Femur (tissue), 1 donor: ENCODE measurements at regions not wholly inside any gene's neighbourhood (a gene's known extent, or its start where the extent isn't known, plus 50 kb on each side); places are given as distances from the start of the nearest gene placed in this dataset.
"Not testable (repeated sequence)": the region's sequence is repeated elsewhere in the genome, so short reads cannot be mapped to it uniquely, and the experiment has no call there.

Experiments used
- DNase-seq: peaks from one replicate; pipeline ENCODE4 v3.0.0-alpha.2; 2017

DNA sequence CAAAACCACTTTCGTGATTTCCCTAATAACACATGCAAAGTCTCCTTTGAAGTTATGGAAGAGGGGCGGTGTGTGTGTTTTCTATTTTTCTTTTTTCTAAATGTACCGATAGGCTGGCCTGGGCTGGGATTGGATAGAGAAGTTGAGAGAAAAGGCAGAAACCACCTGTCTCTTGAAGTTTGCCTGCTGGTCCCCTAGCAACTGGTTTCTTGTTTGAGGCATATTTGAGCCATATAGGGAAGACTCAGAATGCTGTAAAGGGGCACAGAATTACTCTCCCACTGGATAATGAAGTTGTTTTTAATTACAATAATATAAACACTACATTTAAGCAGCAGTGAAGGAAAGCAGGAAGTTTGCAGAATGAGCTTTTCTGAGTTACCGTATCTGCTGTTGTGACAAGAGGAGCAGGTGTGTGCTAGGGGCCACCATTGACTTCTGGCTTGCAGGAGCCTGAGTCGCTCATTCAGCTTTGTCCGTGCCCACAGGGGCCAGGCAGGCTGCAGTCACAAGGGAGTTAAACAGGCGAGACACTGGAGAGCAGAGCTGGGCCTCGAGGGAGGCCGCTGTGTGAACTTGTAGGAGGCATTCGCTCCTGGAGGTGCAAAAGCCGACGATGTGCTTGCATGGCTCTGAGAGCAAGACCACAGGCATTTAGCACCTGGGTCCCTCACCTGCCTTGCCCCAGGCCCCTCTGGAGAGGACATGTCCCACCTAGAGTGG is 173.8 kb upstream of the RGS6 start:
- no peak for DNase-seq

DNA sequence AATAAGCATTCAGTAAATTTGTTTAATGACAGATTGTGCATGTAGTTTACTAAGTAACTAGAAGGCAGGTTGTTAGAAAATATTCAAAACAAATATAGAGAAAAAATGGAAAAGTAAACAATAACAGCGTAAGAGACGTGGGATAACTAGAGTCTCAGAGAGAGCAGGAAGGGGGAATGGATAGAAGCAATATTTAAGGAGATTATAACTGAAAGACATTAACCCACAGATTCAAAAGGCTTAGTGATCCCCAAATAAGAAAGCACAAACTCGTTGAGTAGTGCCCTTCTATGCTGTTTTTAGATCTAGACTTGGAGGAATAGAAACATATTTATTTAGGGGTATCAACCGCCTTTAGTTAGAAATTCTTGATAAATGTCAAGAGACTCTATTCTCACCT is 169.7 kb upstream of the RGS6 start:
- no peak for DNase-seq

DNA sequence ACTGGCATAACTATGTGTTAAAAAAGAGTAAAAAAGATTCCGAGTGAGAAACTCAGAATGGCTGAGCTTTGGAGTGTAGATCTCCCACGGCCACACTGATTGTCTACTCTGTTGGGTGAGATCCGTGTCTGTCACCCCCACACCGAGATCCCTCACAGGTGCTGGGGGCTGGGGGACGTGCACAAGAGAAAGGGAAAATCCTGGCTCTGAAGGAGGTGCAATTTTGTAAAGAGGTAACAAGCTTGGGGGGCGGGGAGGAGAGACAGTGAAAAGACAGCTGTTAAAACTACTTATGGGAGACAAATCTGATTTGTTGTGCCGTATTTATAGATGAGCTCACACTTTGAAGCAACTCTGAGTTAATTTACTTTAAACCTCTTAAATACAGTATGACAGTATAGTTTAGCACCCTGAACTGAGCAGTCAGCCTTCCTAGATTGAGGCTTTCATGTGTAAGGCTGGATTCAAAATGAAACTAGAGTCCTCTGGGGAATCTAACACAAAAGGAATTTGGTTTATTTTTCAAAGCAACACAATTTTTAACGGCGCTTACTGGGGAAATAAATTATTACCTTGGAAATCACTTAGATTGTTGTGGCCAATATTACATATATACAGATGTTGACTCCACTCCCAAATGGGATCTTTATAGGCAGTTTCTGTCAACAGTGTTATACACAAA is 167.4 kb upstream of the RGS6 start:
- DNase-seq, result no peak

DNA sequence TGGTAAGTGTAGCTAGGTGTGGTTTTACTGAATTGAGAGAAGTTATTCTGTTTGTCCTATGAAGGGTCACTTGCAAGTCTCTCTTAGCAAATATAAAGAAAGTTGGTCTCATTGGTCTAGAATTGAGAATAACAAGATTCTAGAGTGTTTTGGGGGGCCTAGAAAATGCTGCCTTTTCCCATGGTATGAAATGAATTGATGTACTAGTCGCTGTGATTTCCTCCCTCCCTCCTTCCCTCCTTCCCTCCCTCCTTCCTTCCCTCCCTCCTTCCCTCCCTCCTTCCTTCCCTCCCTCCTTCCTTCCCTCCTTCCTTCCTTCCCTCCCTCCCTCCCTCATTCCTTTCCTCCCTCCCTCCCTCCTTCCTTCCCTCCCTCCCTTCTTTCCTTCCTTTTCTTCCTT is 166.7 kb upstream of the RGS6 start:
- DNase-seq, result no peak

DNA sequence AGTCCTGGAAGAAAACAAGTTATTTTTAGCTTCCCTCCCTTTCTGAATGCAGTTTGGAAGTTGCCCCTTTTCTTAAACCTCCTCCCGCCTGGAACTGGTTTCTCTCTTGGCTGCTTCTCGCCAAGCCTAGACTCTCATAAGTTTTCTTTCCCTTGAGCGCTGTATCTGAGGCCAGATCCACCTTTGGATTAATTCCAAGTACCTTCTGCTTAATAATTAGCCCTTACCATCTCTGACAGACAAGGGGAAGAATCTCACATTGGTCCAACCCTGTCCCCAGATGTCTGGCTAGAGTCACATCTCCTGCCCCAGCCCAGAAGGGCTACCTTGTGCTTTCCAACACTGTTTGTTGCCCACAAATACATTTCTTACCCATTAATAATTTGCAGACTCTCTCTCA is 161.8 kb upstream of the RGS6 start:
- no peak for DNase-seq

DNA sequence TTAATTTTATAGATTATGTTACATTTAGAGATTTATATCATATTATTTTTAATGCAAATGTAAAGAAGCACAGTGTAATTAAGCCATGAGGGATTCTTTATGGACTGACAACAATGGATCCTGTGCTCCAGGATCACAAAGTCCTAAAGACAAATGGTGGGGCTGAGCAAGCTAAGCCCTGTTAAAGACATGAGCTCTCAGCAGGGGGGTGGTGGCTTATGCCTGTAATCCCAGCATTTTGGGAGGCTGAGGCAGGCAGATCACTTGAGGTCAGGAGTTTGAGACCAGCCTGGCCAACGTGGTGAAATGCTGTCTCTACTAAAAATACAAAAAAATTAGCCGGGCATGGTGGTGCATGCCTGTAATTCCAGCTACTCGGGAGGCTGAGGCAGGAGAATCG is 160.8 kb upstream of the RGS6 start:
- DNase-seq, result not testable (repeated sequence)

DNA sequence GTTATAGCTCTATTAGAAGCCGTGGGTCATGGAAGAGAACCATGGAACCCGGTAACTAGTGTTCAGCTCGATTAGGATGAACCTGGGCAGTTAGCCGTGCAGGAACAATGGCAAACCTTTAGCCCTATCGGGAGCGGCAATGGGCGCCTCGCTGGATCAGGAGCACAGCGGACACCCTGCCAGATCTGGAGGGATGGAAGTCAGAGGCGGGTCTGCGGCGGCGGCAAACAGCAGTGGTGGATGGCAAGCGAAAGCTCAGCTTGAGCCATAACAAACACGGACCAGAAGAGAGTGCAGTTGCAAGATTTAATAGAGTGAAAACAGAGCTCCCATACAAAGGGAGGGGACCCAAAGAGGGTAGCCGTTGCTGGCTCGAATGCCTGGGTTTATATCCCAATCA is 160.2 kb upstream of the RGS6 start:
- DNase-seq, result not testable (repeated sequence)

DNA sequence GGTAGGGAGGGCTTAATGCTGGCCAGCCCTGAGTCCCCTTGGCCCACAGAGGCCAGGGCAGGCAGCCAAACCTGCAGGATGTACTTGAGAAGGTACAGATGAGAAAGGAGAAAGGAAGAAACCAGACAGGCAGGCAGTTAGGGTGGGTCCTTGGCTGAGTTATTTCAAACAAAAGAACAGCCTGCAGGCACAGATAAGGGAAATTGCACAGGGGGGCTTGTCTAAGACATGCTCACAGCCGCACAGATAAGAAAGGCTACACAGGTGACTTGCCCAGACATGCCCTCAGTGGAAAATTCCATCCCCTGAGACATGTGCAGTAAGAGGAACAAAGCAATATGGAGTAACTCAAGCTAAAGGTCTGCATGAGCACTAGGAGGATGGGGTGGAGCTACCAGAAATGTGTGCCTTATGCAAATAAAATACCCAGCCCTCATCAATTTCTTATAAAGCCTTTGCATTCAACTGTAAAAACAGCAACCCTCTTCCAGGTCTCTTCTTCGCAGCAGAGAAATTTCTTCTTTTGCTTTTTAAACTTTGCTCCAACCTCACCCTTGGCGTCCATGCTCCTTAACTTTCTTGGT is 158.2 kb upstream of the RGS6 start:
- DNase-seq, result no peak

DNA sequence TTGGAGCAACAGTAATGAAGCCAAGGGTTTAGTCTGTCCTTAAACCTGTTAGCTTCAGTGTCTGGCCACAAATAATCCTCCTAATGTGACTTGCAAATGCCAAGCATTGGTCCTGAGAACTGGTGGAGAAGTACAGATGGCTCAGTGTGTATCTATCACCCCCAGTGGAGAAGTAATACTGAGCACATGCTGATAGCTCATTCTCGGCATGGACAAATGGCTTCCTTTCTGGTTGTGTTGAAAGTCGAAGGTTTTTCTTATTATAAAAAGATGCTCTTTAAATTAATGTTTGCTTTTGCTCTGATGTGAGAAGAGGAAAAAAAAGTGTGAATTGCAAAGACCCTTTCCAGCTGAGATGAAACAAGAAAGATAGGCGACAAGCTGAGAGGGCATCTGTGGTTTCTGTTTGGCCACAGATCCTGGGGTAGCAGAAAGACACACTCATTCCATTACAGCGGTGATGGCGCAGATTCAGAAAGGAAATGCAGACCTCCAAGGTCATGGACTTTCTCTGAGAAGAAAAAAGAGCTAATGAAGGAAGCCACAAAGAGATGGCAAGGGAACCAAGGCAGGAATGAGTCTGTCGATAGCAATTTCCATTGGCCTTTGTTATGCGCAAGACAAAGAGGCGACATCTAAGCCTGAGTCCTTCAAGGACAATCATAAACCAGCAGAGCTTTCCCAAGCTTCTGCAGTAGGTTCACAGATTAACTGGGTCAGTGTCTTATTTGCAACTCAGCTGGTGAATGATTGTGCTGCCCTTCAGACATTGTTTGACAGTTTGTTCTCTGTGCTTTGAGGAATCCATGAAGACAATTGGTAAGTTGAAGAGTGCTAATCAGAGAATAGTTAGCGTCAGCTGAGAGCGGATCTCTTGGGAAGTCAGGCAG is 155.5 kb upstream of the RGS6 start:
- DNase-seq, result no peak

DNA sequence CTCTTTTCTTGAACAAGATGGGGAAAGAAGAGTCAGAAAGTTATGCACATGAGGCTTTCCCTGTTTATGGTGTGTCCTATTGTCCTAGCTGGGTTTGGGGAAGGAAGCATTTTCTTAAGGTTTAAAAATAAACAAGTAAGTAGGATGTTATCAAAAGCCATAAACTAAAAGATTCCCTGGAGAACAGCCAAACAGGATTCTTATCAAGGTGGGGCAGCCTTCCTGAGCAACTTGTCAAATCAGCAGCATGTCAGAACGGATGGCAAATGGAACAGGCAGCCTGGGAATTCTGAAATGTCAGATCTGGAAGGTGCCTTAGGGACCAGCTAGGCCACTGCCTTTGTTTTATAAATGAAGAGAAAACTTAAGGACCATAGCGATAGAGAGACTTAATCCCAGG is 152.2 kb upstream of the RGS6 start:
- DNase-seq, result no peak

DNA sequence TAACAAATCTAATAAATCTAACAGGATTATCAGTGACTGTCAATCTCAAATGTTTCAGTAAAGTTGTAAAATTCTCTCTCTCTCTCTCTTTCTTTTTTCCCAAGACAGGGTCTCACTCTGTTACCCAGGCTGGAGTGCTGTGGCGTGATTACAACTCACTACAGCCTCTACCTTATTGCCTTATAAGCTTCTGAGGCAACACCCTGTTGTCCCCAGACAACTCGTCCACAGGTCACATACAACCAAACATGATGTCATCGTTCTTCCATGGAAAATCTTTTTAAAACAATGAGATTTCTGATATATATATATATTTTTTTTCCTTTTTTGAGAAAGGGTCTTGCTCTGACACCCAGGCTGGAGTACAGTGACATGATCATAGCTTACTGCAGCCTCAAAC is 151.4 kb upstream of the RGS6 start:
- no peak for DNase-seq

DNA sequence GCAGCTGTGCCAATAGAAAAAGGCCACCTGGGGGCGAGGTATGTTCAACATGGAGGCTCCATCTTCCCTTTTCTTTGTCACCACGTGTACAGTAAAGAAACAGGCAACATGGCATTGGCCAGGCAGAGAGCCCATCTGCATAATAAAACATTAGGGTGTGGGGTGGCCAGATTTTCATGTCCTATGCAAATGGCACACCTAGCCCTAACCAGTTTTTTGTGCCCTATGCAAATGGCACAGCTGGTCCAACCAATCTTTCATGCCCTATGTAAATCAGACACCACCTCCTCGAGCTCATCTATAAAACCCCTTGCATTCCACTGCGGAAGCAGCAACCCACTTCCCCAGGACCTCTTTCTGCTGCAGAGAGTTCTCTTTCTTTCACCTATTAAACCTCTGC is 149.1 kb upstream of the RGS6 start:
- DNase-seq, result no peak

DNA sequence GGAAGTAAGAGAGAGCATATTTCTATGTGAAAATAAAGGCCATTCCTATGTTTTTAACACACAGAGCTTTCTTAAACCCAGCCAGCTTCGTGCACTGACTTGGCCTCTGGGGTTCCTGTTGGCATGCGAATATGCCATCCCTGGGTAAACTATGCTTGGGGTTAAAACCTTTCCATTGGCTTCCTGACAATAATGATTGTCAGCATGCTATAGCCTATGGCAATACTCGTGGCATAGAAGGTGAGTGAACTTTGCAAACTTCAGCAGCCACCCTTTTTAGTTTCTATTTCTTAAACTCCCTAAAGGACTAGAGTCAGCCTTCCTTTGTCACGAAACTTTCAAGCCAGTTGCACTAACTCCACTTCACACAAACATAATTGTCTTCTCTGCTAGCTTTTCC is 148.4 kb upstream of the RGS6 start:
- DNase-seq, result no peak

DNA sequence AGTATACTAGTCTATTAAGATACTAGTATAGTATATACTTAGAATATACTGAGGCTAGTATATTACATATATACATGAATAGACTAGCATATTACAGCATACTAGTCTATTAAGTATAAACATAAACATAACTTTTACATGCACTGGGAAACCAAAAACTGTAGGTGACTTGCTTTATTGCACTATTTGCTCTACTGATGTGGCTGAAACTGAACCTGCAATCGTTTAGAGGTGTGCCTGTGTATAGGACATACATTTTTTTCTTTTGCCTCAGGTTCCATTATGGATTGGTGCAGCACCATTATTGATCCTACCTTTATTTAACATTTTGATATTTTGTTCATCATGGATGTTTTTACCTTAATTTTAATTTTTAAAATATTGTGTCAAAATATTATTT is 143.2 kb upstream of the RGS6 start:
- DNase-seq, result no peak

DNA sequence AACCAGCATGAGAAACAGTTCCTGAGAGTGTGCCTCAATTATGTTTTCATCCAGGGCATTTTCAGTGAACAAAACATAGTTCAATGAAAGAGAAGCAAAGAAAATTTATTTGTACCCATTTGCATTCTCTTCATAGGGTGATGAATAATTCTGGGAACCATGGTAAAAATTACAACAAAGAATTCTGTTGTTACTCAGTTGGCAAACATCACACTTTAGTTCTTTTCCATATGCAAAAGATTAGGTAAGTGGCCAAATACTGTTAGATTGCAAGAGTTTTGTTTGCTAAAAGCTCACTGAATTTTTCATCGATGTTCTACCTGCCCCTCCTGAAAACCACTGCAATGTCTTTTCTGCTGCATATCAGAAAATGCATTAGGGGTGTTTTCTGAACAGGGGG is 132.4 kb upstream of the RGS6 start:
- no peak for DNase-seq

DNA sequence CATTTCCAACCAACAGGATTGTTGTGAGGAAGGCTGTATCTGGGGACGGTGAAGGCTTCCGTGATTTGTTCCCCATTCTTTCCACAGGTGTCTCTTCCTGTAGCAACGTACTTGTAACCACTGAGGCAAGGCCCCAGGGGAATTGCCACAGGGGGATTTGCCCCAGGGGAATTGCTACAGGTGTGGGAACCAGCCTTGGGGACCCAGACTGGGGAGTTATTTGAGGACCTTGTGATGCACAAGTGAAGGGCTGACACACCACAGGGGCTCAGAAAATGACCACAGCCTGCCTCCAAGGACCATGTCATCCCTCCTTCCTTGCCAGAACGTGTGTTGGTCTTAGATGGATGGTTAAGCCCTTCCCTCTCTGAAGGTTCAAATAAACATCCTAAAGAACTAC is 131.4 kb upstream of the RGS6 start:
- DNase-seq, result no peak

DNA sequence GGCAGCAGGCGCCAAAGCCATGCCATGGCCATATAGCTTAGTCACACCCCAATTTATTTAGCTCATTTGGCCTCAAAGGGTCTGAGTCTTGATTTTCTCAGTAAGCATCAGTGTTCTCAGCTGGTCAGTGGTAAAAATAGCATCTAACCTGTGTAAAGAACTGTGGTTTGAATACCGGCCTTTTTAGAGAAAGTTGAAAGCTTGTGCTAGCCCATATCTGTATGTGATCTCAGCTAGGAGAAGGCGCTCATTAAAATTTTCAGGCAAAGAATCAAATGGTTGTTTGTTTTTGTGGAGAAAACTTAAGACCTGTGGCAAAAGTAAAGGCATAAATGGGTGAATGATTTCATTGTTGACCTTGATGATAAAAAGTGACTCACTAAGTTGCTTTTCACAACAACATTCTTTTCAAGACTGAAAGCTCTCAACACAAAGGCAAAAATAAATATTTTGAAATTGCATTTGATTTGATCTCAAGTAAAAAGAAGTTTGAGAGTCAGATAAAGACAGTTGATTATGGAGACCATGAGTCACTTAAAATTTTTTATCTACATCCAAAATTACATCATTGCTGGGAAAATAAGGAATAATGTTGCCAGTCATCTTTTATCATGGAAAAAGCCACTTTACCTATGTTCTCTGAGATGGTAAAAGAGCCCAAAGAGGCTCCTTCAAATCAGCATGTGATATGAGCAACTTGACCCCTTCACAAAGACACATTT is 128.5 kb upstream of the RGS6 start:
- no peak for DNase-seq

DNA sequence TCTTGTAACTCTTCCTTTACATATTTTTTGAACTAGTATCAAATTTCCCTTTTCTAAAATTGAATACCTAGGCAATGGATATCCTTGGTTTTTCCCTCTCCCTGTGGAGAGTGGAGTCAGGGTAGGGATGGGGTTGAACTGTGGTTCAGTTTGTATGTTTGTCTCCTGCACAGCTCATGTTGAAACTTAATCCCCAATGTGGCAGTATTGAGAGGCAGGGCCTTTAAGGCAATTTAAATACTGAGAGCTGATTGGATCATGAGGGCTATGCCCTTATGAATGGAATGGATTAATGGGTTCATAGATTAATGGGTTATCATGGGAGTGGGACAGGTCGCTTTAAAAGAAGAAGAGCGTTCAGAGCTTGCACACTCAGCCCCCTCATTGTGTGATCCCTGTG is 127.2 kb upstream of the RGS6 start:
- DNase-seq, result no peak

DNA sequence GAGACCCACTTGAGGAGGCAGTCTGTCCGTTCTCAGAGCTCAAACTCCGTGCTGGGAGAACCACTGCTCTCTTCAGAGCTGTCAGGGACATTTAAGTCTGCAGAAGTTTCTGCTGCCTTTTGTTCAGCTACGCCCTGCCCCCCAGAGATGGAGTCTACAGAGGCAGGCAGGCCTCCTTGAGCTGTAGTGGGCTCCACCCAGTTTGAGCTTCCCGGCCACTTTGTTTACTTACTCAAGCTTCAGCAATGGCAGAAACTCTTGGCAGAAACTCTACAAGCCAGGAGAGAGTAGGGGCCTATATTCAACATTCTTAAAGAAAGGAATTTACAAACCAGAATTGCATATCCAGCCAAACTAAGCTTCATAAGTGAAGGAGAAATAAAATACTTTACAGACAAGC is 125.2 kb upstream of the RGS6 start:
- not testable (repeated sequence) for DNase-seq

DNA sequence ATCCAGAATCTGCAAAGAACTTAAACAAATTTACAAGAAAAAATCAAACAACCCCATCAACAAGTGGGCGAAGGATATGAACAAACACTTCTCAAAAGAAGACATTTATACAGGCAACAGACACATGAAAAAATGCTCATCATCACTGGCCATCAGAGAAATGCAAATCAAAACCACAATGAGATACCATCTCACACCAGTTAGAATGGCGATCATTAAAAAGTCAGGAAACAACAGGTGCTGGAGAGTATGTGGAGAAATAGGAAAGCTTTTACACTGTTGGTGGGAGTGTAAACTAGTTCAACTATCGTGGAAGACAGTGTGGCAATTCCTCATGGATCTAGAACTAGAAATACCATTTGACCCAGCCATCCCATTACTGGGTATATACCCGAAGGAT is 121.4 kb upstream of the RGS6 start:
- not testable (repeated sequence) for DNase-seq

DNA sequence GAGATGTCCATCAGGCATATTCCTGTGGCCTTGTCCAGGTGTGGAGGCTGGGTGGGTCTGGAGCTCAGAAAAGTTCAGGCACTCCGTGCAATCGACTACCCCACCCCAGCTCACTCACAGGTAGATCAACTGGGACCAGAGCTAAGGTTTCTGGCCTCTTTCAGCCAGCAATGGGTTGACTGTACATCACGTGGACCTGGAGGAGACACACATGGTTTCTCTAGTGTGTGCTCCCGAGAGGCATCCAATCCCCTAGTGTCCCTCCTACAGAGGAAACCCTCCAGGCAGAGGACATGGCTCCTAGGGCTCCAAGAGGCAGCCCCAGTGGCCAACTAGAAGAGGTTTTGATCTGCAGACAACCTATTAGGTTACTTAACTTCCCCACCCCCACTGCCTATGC is 119.5 kb upstream of the RGS6 start:
- DNase-seq, result no peak

DNA sequence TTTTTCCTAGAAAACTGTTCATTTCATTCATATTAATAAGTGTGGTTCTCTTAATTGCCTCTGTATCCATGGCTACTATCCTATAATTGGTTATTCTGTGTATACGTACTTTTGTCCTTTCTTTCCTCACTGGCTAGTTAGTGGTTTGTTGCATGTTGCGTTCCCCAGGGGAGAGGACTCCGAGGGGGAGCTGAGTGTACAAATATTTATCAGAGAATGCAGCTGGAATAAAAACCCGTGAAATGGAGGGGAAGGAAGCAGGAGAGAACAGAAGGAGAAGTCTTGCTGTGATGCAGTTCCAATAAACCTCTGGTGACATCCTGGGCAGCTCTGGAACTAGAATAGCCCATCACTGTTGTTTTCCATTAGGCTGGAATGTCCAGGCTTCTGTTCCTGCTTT is 117.1 kb upstream of the RGS6 start:
- no peak for DNase-seq

DNA sequence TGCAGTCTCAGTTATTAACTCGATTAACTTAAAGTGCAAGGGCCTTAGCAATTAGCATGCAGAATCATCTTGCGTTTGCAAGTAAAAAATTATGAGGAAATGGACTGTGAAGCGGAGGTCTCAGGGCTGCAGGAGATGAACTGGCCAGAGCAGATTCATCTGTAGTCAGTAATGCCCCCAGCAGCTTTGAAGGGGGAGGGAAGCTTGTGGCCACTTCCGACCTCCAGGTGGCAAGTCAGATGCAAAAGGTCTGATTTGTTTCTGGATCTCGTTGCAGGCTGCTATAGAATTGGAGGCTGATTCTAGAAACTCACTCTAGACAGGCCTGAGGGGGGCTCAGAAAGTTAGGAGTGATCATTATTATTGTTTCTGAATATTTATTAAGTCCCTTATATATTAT is 107.4 kb upstream of the RGS6 start:
- DNase-seq, result no peak
